ENCODE measurements at regions not wholly inside any gene's neighbourhood (a gene's known extent, or its start where the extent isn't known, plus 50 kb on each side); places are given as distances from the start of the nearest gene placed in this dataset.
A peak's percentile ranks its signal among the peaks of the same experiment; 100 is the strongest.
"Not testable (repeated sequence)": the region's sequence is repeated elsewhere in the genome, so short reads cannot be mapped to it uniquely, and the experiment has no call there.

GRCh38 chr13:110006304-110006703, 219.9 kb upstream of the IRS2 start:
- peak; percentile 21 for DNase-seq

GRCh38 chr13:110005563-110005962, 219.2 kb upstream of the IRS2 start:
- DNase-seq: no peak

- DNase-seq: no peak
These were observed 218.4 kb upstream of the IRS2 start for GRCh38 chr13:110004814-110005213.

GRCh38 chr13:110001670-110002275, 215.4 kb upstream of the IRS2 start:
- no peak for DNase-seq

GRCh38 chr13:110000534-110001345, 214.4 kb upstream of the IRS2 start:
- DNase-seq: no peak

GRCh38 chr13:109999659-110000533, 213.5 kb upstream of the IRS2 start:
- no peak for DNase-seq

GRCh38 chr13:109998684-109999533, 212.5 kb upstream of the IRS2 start:
- DNase-seq: no peak

GRCh38 chr13:109998037-109998436, 211.7 kb upstream of the IRS2 start:
- DNase-seq: no peak

- not testable (repeated sequence) for DNase-seq
These were observed 210.7 kb upstream of the IRS2 start for GRCh38 chr13:109997056-109997595.

GRCh38 chr13:109996404-109996960, 210.1 kb upstream of the IRS2 start:
- no peak for DNase-seq

- DNase-seq: no peak
These were observed 209.2 kb upstream of the IRS2 start for GRCh38 chr13:109995578-109995977.

- DNase-seq: no peak
These were observed 203.9 kb upstream of the IRS2 start for GRCh38 chr13:109990296-109990695.

GRCh38 chr13:109989686-109990085, 203.3 kb upstream of the IRS2 start:
- DNase-seq: no peak

GRCh38 chr13:109989155-109989554, 202.8 kb upstream of the IRS2 start:
- no peak for DNase-seq

- DNase-seq: no peak
These were observed 200.5 kb upstream of the IRS2 start for GRCh38 chr13:109986851-109987250.

GRCh38 chr13:109985871-109986450, 199.6 kb upstream of the IRS2 start:
- DNase-seq: no peak

- DNase-seq: no peak
These were observed 197.1 kb upstream of the IRS2 start for GRCh38 chr13:109983447-109983846.

GRCh38 chr13:109981000-109981399, 194.6 kb upstream of the IRS2 start:
- no peak for DNase-seq

- DNase-seq: not testable (repeated sequence)
These were observed 193.3 kb upstream of the IRS2 start for GRCh38 chr13:109979676-109980075.

- DNase-seq: no peak
These were observed 192.8 kb upstream of the IRS2 start for GRCh38 chr13:109979228-109979627.

- DNase-seq: no peak
These were observed 191.0 kb upstream of the IRS2 start for GRCh38 chr13:109977212-109977968.

Data from NCI-H345 (cell line).